ENCODE measurements at regions not wholly inside any gene's neighbourhood (a gene's known extent, or its start where the extent isn't known, plus 50 kb on each side); places are given as distances from the start of the nearest gene placed in this dataset.

DNA sequence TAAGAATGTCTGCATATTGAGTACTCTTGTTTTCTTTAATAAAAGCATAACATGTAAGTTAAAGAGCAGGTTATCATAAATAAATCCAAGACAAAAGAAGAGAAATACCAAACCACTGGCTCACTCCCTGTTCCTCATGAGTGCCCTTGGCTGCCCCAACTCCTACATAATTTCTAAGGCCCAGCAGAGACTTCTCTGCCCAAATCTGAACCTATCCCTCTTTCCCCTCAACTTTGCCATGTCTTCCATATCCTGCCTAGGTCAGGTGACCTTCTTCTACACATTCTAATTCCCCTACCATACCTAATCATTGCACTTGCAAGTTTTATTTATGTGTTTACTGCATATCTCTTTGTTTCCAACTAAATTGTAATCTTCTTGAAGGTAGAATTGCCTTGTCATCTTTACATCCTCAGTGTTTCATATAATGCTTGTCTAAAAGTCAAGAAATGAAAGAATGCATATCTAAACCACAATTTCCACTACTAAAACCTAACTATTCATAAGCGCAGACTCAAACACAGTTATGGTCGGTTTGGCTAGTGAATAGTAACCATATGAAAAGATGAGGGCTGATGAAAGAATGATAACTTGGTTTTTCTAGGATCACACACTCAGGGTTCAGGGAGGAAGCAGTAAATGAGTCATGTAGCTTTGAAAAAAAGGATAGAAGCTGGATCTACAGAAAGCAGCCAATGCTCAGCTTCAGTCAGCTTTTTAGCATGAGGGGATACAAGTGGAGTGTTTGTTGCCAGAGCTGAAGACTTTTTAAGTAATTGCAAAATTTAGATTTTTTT, 53.3 kb upstream of the EYA4 start:
- no peak for DNase-seq
- H3K27ac ChIP-seq = no peak overlapping the region
- H3K36me3 ChIP-seq = no peaks in the 10 kb centered on the region
- H3K4me1 ChIP-seq = no peaks in the 10 kb centered on the region
- WGBS, 5 donors = 88 to 98% (median 92%) methylated on average over 2 of the region's 2 CpGs
- H3K9me3 ChIP-seq = no peaks in the 10 kb centered on the region
- H3K27me3 ChIP-seq = peaks cover 0 to 6% (median 0%) of the 10 kb centered on the region in 3 donors
- no peak for TF ChIP-seq EP300 (IDR thresholded peaks at IDR 0.05)
- TF ChIP-seq, protein P1, sequence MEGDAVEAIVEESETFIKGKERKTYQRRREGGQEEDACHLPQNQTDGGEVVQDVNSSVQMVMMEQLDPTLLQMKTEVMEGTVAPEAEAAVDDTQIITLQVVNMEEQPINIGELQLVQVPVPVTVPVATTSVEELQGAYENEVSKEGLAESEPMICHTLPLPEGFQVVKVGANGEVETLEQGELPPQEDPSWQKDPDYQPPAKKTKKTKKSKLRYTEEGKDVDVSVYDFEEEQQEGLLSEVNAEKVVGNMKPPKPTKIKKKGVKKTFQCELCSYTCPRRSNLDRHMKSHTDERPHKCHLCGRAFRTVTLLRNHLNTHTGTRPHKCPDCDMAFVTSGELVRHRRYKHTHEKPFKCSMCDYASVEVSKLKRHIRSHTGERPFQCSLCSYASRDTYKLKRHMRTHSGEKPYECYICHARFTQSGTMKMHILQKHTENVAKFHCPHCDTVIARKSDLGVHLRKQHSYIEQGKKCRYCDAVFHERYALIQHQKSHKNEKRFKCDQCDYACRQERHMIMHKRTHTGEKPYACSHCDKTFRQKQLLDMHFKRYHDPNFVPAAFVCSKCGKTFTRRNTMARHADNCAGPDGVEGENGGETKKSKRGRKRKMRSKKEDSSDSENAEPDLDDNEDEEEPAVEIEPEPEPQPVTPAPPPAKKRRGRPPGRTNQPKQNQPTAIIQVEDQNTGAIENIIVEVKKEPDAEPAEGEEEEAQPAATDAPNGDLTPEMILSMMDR (IDR thresholded peaks at IDR 0.05) = no peak
- no peak for TF ChIP-seq POLR2AphosphoS5 (IDR thresholded peaks at IDR 0.05)
- TF ChIP-seq POLR2A (IDR thresholded peaks at IDR 0.05) = no peak
- intact Hi-C loops (cut with DNase I; ENCODE audit: low total_unique reads) = loop anchor here (10.0 kb wide), 1 partner anchor 367 kb away; no protein-coding TSS in a partner anchor
- no peak overlapping the region for H3K4me3 ChIP-seq

DNA sequence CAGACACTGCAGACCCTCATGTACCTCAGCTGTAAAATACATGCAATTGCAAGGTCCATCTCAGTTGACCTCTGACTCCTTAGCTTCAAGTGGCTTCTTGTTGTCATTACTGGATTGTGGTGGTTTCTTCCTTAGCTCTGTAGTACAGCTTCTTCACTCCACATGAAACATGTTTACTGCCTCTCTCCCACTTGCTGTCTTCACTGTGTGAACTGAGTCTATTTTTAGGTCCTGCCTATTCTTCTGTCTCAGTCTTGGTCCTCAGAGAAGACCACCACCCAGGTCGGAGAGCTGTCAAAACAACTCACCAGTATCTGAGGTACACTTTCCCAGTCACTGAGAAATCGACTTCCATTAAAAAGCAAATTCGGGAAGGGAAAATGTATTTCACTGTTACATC, 50.2 kb upstream of the EYA4 start:
- Histone ChIP-seq H3K4me3 (no peak overlapping the region), H3K9me3 (peaks cover 0 to 6% (median 0%) of the 10 kb centered on the region in 4 donors), H3K4me1 (no peaks in the 10 kb centered on the region), H3K27me3 (peaks cover 0 to 6% (median 0%) of the 10 kb centered on the region in 3 donors), H3K36me3 (no peaks in the 10 kb centered on the region), H3K27ac (no peak overlapping the region)
- TF ChIP-seq, protein P1 (IDR thresholded peaks at IDR 0.05) = no peak
- TF ChIP-seq POLR2A (IDR thresholded peaks at IDR 0.05) (no peak), POLR2AphosphoS5 (IDR thresholded peaks at IDR 0.05) (no peak), EP300 (IDR thresholded peaks at IDR 0.05) (no peak)
- 73 to 85% (median 79%) methylated on average over 3 of the region's 3 CpGs for WGBS, 5 donors
- intact Hi-C loops (cut with DNase I; ENCODE audit: low total_unique reads) = no loop called here
- no peak for DNase-seq

DNA sequence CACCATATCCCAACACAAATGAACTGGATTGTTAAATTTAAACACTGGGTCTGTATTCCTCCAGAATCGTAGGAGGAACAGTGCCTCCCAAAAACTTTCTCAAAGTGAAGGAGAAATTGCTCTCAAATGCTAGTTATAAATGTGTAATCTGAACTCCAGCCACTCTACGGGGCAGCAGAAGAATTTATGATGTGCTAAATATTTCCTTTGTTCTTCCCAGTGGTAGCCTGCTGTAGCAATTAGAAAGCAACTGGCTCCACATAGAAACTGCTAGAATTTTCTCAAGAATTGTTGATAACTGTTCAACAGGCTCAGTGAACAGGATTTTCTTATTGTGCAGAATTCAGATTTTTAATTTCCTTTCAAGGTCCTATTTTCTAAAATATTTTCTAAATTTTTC, 49.8 kb upstream of the EYA4 start:
- Histone ChIP-seq H3K4me1 (no peaks in the 10 kb centered on the region), H3K27ac (no peak overlapping the region), H3K27me3 (peaks cover 0 to 6% (median 0%) of the 10 kb centered on the region in 3 donors), H3K4me3 (no peak overlapping the region), H3K36me3 (no peaks in the 10 kb centered on the region), H3K9me3 (peaks cover 0 to 6% (median 0%) of the 10 kb centered on the region in 4 donors)
- 46 to 60% (median 57%) methylated on average over 2 of the region's 2 CpGs for WGBS, 5 donors
- intact Hi-C loops (cut with DNase I; ENCODE audit: low total_unique reads) = no loop called here
- TF ChIP-seq POLR2AphosphoS5 (IDR thresholded peaks at IDR 0.05) = no peak
- TF ChIP-seq POLR2A (IDR thresholded peaks at IDR 0.05) = no peak
- TF ChIP-seq, protein P1 (IDR thresholded peaks at IDR 0.05) = no peak
- TF ChIP-seq EP300 (IDR thresholded peaks at IDR 0.05) = no peak
- no peak for DNase-seq

Small RNAs in the stretch of these regions (small RNA-seq; reads per million reads assigned to genes)
- gene MTCYBP4 = 0 reads per million in 4 donors
